Liver (tissue), 8 donors: ENCODE measurements at regions not wholly inside any gene's neighbourhood (a gene's known extent, or its start where the extent isn't known, plus 50 kb on each side); places are given as distances from the start of the nearest gene placed in this dataset.

Source experiments
- DNase-seq: peaks from one replicate; pipeline ENCODE4 v3.0.0-alpha.2; 2017; ENCODE audit warnings: low spot score
- H3K27ac ChIP-seq, 2 donors: one replicate each; pipeline ENCODE4 v1.7.0; 2013; ENCODE audit warnings: inconsistent platforms in 2 of 2, low read length in 2 of 2, control low read depth in 1 of 2, low read depth in 1 of 2, mild to moderate bottlenecking in 1 of 2
- H3K27me3 ChIP-seq, 4 donors: one replicate each; pipeline versions ENCODE4 v1.6.1 to v1.7.0; 2013; ENCODE audit warnings: low read length in 3 of 4, inconsistent platforms in 1 of 4, mild to moderate bottlenecking in 1 of 4, moderate library complexity in 1 of 4; ENCODE audit not compliant: control insufficient read depth in 4 of 4, insufficient read depth in 4 of 4
- H3K36me3 ChIP-seq, 4 donors: one replicate each; pipeline versions ENCODE4 v1.6.1 to v1.7.0; 2013; ENCODE audit warnings: low read length in 3 of 4, mild to moderate bottlenecking in 3 of 4, low read depth in 1 of 4, moderate library complexity in 1 of 4; ENCODE audit not compliant: control insufficient read depth in 4 of 4, insufficient read depth in 3 of 4
- H3K4me1 ChIP-seq, 4 donors: one replicate each; pipeline versions ENCODE4 v1.6.1 to v1.7.0; 2013; ENCODE audit warnings: low read length in 3 of 4, mild to moderate bottlenecking in 3 of 4, moderate library complexity in 1 of 4; ENCODE audit not compliant: control insufficient read depth in 4 of 4, insufficient read depth in 4 of 4
- H3K4me3 ChIP-seq, 3 donors: one replicate each; pipeline versions ENCODE4 v1.6.1 to v1.7.0; 2013; ENCODE audit warnings: low read length in 3 of 3, control low read depth in 1 of 3, low read depth in 1 of 3, mild to moderate bottlenecking in 1 of 3
- H3K9ac ChIP-seq, 2 donors: one replicate each; pipeline ENCODE4 v1.7.0; 2013; ENCODE audit warnings: low read length in 2 of 2, mild to moderate bottlenecking in 2 of 2, moderate library complexity in 2 of 2, control low read depth in 1 of 2, low read depth in 1 of 2
- H3K9me3 ChIP-seq, 4 donors: one replicate each; pipeline versions ENCODE4 v1.6.1 to v1.7.0; 2013; ENCODE audit warnings: low read length in 3 of 4; ENCODE audit not compliant: control insufficient read depth in 4 of 4
- CTCF ChIP-seq: fragments of 150-350 bp; IDR thresholded peaks from 2 replicates; pipeline ENCODE4 v1.5.1; 2017; ENCODE audit warnings: improper control_type of control experiment, low read depth, low read length; ENCODE audit not compliant: missing input control
- EGR1 ChIP-seq, 2 donors: IDR thresholded peaks; 2 replicates each; pipeline ENCODE4 v1.6.1; 2016 to 2018; ENCODE audit warnings: antibody characterized with exemption in 2 of 2, low read depth in 2 of 2
- FOXA1 ChIP-seq: IDR thresholded peaks from 2 replicates; pipeline ENCODE4 v1.6.1; 2016; ENCODE audit warnings: antibody characterized with exemption
- FOXA2 ChIP-seq: IDR thresholded peaks from 2 replicates; pipeline ENCODE4 v1.6.1; 2016; ENCODE audit warnings: antibody characterized with exemption
- GABPA ChIP-seq, 2 donors: IDR thresholded peaks in 1 of 2; conservative IDR thresholded peaks in 1 of 2; 2 replicates each; pipeline ENCODE4 v1.6.1; 2016; ENCODE audit warnings: antibody characterized with exemption in 2 of 2, mild to moderate bottlenecking in 1 of 2, moderate library complexity in 1 of 2
- HNF4A ChIP-seq, 2 donors: conservative IDR thresholded peaks; 2 replicates each; pipeline ENCODE4 v1.6.1; 2016; ENCODE audit warnings: antibody characterized with exemption in 2 of 2, mild to moderate bottlenecking in 2 of 2
- HNF4G ChIP-seq: IDR thresholded peaks from 2 replicates; pipeline ENCODE4 v1.6.1; 2016; ENCODE audit warnings: antibody characterized with exemption
- JUND ChIP-seq, 2 donors: IDR thresholded peaks; 2 replicates each; pipeline ENCODE4 v1.6.1; 2016; ENCODE audit warnings: antibody characterized with exemption in 2 of 2
- NR2F2 ChIP-seq: IDR thresholded peaks from 2 replicates; pipeline ENCODE4 v1.6.1; 2016; ENCODE audit warnings: antibody characterized with exemption
- RAD21 ChIP-seq, 2 donors: IDR thresholded peaks; 2 replicates each; pipeline ENCODE4 v1.6.1; 2016; ENCODE audit warnings: antibody characterized with exemption in 2 of 2, mild to moderate bottlenecking in 2 of 2
- REST ChIP-seq: IDR thresholded peaks from 2 replicates; pipeline ENCODE4 v1.6.1; 2016; ENCODE audit warnings: antibody characterized with exemption, mild to moderate bottlenecking
- RXRA ChIP-seq, 2 donors: IDR thresholded peaks; 2 replicates each; pipeline ENCODE4 v1.6.1; 2017 to 2018; ENCODE audit warnings: antibody characterized with exemption in 2 of 2, mild to moderate bottlenecking in 1 of 2
- SP1 ChIP-seq: IDR thresholded peaks from 2 replicates; pipeline ENCODE4 v1.6.1; 2018; ENCODE audit warnings: antibody characterized with exemption, mild to moderate bottlenecking
- YY1 ChIP-seq: IDR thresholded peaks from 2 replicates; pipeline ENCODE4 v1.6.1; 2016; ENCODE audit warnings: antibody characterized with exemption, mild to moderate bottlenecking
- WGBS: extraction: QIAGEN DNeasy Blood & Tissue Kit; methylation state at CpG from one replicate; pipeline ENCODE4 v1.1.7; 2013; 5-methylcytosine and 5-hydroxymethylcytosine counted together
- TF ChIP-seq, protein P1 (sequence below): IDR thresholded peaks from 2 replicates; pipeline ENCODE4 v1.6.1; 2016; ENCODE audit warnings: antibody characterized with exemption
- TF ChIP-seq, protein P2 (sequence below): IDR thresholded peaks from 2 replicates; pipeline ENCODE4 v1.6.1; 2016; ENCODE audit warnings: antibody characterized with exemption
- TF ChIP-seq, protein P3 (sequence below): IDR thresholded peaks from 2 replicates; pipeline ENCODE4 v1.6.1; 2016; ENCODE audit warnings: antibody characterized with exemption
- donor health status: healthy.
- donor health status: healthy.
- donor health status: healthy.
- donor health status: healthy.
- donor health status: healthy.

DNA sequence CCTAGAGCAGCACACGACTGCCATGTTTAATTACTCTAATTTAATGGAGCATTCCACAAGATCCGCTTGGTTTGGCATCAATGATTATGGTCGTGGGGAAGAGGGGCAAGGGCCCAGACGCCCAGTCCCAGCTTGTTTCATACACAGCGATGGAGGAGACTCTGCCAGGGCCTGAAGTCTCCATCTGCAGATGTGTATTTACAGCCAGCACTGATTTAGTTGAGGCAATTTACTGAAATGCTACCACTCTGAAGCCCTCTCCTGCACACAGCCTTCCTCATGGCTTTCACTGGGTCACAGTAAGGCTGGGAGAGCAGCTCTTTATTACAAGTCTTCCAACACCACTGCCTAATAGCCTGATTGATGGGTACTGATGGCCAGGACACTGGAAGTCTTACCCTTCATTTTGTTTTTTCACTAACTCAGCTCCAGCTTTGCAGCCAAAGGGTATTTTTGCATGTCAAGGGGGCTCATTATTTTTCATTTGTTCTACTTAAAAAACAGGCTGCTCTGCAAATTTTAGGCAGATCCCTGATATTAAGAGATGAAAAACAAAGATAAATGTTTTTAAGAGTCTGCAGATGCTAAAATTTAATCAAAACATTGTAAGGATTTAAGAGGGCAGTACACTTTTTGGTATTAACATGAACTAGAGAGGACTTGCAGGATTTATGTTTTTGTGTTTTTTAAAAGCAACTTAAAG lies 236.3 kb downstream of the SIPA1L2 start:
- Histone ChIP-seq H3K9ac (no peak overlapping the region), H3K4me1 (no peaks in the 10 kb centered on the region), H3K27ac (no peak overlapping the region), H3K4me3 (no peak overlapping the region), H3K9me3 (no peaks in the 10 kb centered on the region), H3K27me3 (no peaks in the 10 kb centered on the region), H3K36me3 (peaks cover 0 to 3% (median 0%) of the 10 kb centered on the region in 4 donors)
- no peak for DNase-seq
- TF ChIP-seq HNF4G (no peak), JUND (IDR thresholded peaks at IDR 0.05) (no peak), REST (no peak), GABPA (IDR thresholded peaks at IDR 0.05 in 1 of 2, conservative IDR thresholded peaks at IDR 0.05 in 1 of 2) (no peak), FOXA1 (no peak), EGR1 (IDR thresholded peaks at IDR 0.05; ENCODE audit: low read depth in 2 of 2) (no peak), HNF4A (conservative IDR thresholded peaks at IDR 0.05) (no peak), NR2F2 (no peak), CTCF (no peak), RAD21 (IDR thresholded peaks at IDR 0.05) (no peak), FOXA2 (no peak)
- TF ChIP-seq, protein P1, sequence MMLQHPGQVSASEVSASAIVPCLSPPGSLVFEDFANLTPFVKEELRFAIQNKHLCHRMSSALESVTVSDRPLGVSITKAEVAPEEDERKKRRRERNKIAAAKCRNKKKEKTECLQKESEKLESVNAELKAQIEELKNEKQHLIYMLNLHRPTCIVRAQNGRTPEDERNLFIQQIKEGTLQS: no peak
- TF ChIP-seq, protein P2, sequence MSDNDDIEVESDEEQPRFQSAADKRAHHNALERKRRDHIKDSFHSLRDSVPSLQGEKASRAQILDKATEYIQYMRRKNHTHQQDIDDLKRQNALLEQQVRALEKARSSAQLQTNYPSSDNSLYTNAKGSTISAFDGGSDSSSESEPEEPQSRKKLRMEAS: no peak
- WGBS: 74% methylated on average over 5 of the region's 5 CpGs

- WGBS: 71% methylated on average over 4 of the region's 4 CpGs
- DNase-seq: no peak
- no peak overlapping the region for H3K27ac ChIP-seq
- TF ChIP-seq, protein P2: no peak
- no peak for TF ChIP-seq JUND (IDR thresholded peaks at IDR 0.05)
- TF ChIP-seq RAD21 (IDR thresholded peaks at IDR 0.05): no peak
- no peak for TF ChIP-seq HNF4G
- TF ChIP-seq, protein P3, sequence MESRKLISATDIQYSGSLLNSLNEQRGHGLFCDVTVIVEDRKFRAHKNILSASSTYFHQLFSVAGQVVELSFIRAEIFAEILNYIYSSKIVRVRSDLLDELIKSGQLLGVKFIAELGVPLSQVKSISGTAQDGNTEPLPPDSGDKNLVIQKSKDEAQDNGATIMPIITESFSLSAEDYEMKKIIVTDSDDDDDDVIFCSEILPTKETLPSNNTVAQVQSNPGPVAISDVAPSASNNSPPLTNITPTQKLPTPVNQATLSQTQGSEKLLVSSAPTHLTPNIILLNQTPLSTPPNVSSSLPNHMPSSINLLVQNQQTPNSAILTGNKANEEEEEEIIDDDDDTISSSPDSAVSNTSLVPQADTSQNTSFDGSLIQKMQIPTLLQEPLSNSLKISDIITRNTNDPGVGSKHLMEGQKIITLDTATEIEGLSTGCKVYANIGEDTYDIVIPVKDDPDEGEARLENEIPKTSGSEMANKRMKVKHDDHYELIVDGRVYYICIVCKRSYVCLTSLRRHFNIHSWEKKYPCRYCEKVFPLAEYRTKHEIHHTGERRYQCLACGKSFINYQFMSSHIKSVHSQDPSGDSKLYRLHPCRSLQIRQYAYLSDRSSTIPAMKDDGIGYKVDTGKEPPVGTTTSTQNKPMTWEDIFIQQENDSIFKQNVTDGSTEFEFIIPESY: no peak
- TF ChIP-seq FOXA2: no peak
- TF ChIP-seq GABPA (IDR thresholded peaks at IDR 0.05 in 1 of 2, conservative IDR thresholded peaks at IDR 0.05 in 1 of 2): no peak
- no peak for TF ChIP-seq NR2F2
- no peak for TF ChIP-seq SP1
- no peak for TF ChIP-seq RXRA (IDR thresholded peaks at IDR 0.05)
- TF ChIP-seq CTCF: no peak
- TF ChIP-seq, protein P1: no peak
- no peak for TF ChIP-seq EGR1 (IDR thresholded peaks at IDR 0.05; ENCODE audit: low read depth in 2 of 2)
- TF ChIP-seq FOXA1: no peak
- TF ChIP-seq YY1: no peak
- no peak for TF ChIP-seq HNF4A (conservative IDR thresholded peaks at IDR 0.05)
These were observed 236.9 kb downstream of the SIPA1L2 start for GRCh38 chr1:232393010-232393409.

More at GRCh38 chr1:232393010-232393409, 236.9 kb downstream of the SIPA1L2 start:
- H3K9me3 ChIP-seq: no peaks in the 10 kb centered on the region
- no peaks in the 10 kb centered on the region for H3K27me3 ChIP-seq
- no peaks in the 10 kb centered on the region for H3K4me1 ChIP-seq
- H3K4me3 ChIP-seq: no peak overlapping the region
- H3K36me3 ChIP-seq: peaks cover 0 to 3% (median 0%) of the 10 kb centered on the region in 4 donors
- H3K9ac ChIP-seq: no peak overlapping the region
